AG10803 (cell line): ENCODE measurements at regions not wholly inside any gene's neighbourhood (a gene's known extent, or its start where the extent isn't known, plus 50 kb on each side); places are given as distances from the start of the nearest gene placed in this dataset.

Source experiments
- DNase-seq: peaks from one replicate; pipeline ENCODE4 v3.0.0; 2010; ENCODE audit warnings: low read depth
- H3K4me3 ChIP-seq: 2 replicates; pipeline ENCODE4 v1.5.1; 2011; ENCODE audit warnings: mild to moderate bottlenecking, low read length, control low read depth
- TF ChIP-seq, protein P1 (sequence below): conservative IDR thresholded peaks from 2 replicates; pipeline ENCODE4 v1.5.1; 2011; ENCODE audit warnings: mild to moderate bottlenecking, low read length, control low read depth, inconsistent platforms

DNA sequence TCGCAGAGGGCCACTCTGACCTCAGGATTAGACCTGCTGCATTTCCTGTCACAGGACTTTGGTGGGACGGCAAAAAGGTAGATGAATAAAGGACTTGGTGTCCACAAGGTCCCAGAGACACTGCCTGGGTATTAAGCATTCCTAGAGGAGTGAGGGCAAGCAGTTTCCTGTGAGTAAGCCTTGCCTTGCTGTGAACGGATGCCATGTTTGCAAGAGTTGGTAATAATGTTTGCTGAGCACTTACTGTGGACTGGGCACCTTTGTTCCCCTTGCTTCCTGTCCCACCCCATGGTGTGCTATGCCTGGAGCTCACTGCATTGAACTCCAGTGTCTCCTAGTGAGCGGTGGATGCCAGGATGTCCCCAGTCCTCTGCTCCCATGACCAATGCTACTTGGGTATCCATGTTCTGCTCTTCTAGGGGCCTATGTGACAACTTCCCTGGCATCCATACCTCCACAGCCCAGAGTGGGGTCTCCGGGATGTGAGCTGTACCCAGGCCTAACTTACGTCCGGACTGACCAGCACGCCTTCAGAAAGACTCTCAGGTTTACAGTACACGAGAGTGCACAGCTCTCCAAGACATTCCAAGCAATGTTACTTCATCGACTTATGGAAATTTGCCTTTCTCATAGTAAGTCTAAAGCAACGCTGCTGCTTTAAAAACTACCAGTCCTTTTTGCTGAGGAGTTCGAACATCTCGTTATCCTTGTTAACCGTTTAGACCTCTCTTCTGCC lies 95.5 kb upstream of the MSX1 start:
- H3K4me3 ChIP-seq, result no peak overlapping the region
- TF ChIP-seq, protein P1, sequence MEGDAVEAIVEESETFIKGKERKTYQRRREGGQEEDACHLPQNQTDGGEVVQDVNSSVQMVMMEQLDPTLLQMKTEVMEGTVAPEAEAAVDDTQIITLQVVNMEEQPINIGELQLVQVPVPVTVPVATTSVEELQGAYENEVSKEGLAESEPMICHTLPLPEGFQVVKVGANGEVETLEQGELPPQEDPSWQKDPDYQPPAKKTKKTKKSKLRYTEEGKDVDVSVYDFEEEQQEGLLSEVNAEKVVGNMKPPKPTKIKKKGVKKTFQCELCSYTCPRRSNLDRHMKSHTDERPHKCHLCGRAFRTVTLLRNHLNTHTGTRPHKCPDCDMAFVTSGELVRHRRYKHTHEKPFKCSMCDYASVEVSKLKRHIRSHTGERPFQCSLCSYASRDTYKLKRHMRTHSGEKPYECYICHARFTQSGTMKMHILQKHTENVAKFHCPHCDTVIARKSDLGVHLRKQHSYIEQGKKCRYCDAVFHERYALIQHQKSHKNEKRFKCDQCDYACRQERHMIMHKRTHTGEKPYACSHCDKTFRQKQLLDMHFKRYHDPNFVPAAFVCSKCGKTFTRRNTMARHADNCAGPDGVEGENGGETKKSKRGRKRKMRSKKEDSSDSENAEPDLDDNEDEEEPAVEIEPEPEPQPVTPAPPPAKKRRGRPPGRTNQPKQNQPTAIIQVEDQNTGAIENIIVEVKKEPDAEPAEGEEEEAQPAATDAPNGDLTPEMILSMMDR, result no peak
- peak; percentile 43 for DNase-seq

DNA sequence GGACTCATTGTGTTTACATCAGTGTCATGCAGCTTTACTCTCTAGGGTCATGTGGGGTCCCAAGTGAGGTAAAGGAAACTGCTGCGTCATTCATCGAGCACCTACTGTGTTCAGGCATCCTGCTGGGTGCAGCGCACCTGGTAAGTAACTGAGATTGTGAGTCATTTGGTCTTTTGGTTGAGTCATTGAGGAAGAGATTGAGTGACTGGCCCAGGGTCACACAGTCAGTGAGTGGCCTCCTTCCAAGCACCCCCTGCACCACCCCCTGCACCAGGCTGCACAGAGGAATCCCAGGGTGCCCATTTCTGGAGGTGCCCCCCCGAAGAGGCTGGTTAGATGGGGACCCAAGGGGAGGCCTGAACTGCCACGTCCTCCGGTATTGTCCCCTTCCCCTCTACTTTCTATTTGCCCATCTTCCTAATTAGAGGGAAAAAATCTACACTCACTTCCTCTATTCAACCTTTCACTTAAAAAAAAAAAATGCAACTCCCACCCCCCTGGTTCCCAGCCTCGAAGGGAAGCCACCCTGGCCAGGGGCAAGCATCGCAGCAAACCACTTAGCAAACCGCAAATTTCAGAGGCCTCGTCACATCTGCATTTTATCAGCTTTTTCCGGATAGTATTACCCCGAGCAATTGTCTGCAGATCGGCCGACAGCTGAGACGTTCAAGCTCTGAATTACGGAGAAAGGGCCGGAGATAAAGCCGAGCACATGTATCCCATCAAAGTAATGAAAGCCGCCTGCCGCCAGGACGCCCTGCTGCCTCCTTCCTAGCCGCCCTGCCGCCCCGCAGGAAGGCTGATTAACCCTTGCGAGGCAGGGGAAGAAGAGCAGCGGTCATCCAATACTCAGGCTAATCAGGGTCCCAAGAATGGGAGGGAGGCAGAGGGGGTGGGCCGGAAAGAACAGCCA lies 96.3 kb upstream of the MSX1 start:
- peak; percentile 69 for DNase-seq
- TF ChIP-seq, protein P1, result no peak
- H3K4me3 ChIP-seq, result no peak overlapping the region

DNA sequence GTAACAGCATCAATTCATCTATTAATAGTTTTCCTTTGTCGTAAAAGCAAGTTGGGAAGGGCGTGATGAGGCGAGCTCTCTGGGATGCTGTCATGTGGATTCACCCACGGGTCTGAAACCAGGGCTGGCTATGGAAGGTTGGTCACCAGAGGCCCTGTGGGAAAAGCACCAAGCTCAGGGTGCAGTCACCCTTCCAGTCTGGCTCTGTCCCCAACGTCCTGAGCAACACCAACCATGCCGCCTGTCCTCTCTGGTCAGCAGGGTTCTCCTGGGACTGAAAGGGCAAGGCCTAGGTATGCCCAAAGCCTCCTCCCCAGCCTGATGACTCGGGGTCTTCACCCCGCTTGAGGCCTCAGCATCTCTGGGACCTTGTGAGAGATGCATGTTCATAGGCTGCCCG lies 97.2 kb upstream of the MSX1 start:
- H3K4me3 ChIP-seq, result no peak overlapping the region
- DNase-seq, result no peak
- TF ChIP-seq, protein P1, result no peak

DNA sequence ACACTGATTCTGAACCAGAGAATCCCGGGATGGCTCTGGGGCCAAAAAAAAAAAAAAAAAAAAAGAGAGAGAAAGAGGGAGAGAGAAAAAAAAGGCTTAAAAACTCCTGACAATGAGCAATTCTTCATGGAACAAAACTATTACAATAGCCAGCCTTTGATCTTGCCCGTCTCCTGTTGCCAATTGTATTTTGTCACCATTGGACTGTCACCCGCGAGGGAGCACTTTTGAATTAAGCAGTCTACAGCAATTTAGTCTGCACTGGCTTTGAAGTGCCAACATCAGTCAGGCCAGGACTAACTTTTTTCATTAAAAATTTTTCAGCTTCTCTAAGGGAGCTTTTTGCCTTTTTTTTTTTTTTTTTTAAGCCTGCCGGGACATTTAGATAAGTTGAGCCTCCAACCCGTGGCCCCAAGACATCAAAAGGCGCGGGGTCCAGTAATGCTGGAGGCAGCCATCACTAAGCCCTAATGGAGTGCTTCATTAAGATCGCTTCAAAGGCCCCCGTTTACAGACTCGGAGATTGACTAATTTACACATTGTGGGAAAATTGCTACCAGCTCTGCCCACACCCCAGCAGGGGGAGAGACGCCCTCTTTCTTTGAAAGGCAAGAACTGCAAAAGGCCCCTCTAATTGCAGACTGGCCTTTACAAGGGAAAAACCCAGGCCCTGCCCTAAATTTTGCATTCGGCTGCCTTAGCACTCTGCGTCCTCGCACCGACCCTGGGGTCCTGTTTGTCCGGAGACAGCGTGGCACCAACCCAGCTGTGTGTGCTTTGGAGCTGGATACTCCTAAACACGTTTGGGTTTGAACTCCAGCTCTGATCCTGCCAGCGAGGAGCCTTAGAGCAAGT lies 98.1 kb upstream of the MSX1 start:
- no peak for DNase-seq
- H3K4me3 ChIP-seq, result no peak overlapping the region
- TF ChIP-seq, protein P1, result peak; percentile 42

DNA sequence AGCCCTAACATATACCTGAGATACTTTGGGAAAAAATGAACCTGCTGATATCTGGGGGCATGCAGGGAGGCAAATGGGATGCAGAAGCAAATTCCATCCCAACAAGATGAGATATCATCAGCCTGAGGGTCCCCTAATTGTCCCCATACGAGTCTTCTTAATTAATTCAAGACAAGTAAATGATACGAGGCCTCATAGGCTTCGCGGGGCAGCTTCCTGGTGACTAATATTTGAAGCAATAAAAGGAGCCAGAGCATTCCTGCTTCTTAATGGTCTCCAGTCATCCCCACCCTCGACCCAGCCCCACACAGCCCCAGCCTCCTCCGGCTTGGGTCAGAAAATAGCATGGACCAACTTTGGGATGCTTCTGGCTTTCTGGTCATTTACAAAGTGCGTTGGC lies 99.6 kb upstream of the MSX1 start:
- TF ChIP-seq, protein P1, result no peak
- DNase-seq, result no peak
- H3K4me3 ChIP-seq, result no peak overlapping the region

DNA sequence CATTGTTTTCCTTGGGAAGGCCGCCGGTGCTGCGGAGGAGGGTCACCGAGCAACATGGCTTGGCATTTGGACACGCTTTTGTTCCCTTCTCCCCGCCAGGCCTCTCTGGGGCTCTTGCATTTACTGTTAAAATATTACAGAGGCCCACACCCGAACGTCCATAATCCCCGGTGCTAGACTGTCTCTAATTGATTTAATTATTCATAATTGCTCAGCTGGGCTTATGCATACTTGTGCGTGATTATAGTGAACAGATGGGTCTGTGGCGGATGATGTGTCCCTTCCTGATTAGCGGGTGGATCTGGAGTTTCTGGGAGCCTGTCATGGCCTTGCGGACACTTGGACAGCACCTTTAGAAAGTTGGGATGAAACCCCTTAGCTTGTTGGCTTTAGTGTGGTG lies 100.2 kb upstream of the MSX1 start:
- no peak overlapping the region for H3K4me3 ChIP-seq
- TF ChIP-seq, protein P1, result no peak
- DNase-seq, result no peak
